Cardiac fibroblast (primary cell): ENCODE measurements at regions not wholly inside any gene's neighbourhood (a gene's known extent, or its start where the extent isn't known, plus 50 kb on each side); places are given as distances from the start of the nearest gene placed in this dataset.

Experiments used
- DNase-seq, 2 donors: peaks; one replicate each; pipeline versions ENCODE4 v3.0.0 to v3.0.0-alpha.2; 2010; ENCODE audit warnings: low read depth in 2 of 2
- H3K4me3 ChIP-seq, 2 donors: replicated peaks in 1 of 2; 1 replicate in 1 of 2; 2 replicates in 1 of 2; pipeline ENCODE4 v1.5.1; 2011; ENCODE audit warnings: low read depth in 2 of 2, low read length in 2 of 2, mild to moderate bottlenecking in 2 of 2, moderate library complexity in 1 of 2
- TF ChIP-seq, protein P1 (sequence below): IDR thresholded peaks from one replicate; pipeline ENCODE4 v1.5.1; 2011; ENCODE audit warnings: low read depth, mild to moderate bottlenecking, low read length, inconsistent platforms

DNA sequence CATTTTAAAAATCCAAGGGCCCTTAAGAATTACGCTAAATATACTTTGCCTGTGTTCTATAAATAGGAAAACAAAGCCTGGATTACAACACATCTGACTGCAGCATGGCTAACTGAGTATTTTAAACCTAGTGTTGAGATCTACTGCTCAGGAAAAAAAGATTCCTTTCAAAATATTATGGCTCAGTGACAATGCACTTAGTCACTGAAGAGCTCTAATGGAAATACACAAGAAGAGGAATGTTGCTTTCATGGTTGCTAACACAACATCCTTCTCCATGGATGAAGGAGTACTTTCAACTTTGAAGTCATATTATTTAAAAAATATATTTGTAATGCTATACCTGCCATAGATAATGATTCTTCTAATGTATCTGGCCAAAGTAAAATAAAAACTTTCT, 248.3 kb upstream of the NEGR1 start:
- H3K4me3 ChIP-seq, result no peak overlapping the region
- DNase-seq, result peak in 1 of 2 donors; percentile 62
- TF ChIP-seq, protein P1, sequence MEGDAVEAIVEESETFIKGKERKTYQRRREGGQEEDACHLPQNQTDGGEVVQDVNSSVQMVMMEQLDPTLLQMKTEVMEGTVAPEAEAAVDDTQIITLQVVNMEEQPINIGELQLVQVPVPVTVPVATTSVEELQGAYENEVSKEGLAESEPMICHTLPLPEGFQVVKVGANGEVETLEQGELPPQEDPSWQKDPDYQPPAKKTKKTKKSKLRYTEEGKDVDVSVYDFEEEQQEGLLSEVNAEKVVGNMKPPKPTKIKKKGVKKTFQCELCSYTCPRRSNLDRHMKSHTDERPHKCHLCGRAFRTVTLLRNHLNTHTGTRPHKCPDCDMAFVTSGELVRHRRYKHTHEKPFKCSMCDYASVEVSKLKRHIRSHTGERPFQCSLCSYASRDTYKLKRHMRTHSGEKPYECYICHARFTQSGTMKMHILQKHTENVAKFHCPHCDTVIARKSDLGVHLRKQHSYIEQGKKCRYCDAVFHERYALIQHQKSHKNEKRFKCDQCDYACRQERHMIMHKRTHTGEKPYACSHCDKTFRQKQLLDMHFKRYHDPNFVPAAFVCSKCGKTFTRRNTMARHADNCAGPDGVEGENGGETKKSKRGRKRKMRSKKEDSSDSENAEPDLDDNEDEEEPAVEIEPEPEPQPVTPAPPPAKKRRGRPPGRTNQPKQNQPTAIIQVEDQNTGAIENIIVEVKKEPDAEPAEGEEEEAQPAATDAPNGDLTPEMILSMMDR, result no peak

DNA sequence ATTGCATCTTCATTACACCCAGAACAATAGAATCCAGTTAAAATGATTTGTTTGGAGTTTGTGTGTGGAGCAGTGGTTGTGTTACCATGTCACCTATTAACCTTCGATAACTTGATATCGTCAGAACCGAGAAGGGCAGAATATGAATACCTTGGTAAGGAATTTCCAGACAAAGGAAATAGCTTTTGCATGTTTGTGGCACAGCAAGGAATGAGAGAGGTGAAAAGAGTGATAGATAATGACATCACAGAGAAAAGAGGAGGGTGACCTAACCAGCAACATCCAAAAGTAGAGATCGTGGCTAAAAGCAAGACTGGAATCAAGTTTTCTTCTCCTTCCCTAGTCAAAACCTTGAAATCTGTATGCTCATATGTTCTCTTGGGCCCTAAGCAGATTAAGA, 244.6 kb upstream of the NEGR1 start:
- DNase-seq, result peak; percentile 45 to 74
- TF ChIP-seq, protein P1, result no peak
- no peak overlapping the region for H3K4me3 ChIP-seq

DNA sequence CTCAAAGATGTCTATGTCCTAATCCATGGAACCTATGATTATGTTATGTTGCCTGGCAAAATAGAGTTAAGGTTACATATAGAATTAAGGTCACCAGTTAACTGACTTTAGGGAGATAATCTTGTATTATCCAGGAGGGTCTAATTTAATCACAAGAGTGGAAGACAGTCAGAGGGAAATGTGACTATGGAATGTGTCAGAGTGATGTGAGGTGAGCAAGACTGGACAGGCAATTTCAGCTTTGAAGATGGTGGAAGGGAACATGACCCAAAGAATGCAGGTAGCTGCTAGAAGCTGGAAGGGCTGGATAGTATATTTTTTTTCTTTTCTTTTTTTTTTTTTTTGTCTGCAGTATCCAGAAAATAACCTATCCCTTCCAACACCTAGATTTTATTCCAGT, 241.7 kb upstream of the NEGR1 start:
- H3K4me3 ChIP-seq, result no peak overlapping the region
- TF ChIP-seq, protein P1, result no peak
- DNase-seq, result no peak

DNA sequence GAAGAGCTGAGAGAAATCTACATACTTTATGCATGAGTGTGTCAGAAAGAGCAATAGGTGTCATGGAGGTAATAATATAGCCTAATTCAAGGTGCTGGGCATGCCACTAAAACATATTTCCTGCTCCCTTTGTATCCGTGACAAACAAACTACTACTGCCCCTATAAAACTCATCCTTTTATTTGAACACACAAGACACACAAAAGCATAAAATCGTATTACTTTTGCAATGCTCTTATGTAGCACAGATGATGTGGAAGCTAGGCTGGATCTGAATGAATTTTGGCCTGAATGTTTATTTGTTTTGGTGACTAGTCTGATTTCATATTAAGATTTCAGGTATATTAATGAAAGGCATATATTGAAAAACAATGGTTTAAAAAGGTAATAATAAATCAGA, 239.3 kb upstream of the NEGR1 start:
- no peak overlapping the region for H3K4me3 ChIP-seq
- no peak for DNase-seq
- TF ChIP-seq, protein P1, result no peak

DNA sequence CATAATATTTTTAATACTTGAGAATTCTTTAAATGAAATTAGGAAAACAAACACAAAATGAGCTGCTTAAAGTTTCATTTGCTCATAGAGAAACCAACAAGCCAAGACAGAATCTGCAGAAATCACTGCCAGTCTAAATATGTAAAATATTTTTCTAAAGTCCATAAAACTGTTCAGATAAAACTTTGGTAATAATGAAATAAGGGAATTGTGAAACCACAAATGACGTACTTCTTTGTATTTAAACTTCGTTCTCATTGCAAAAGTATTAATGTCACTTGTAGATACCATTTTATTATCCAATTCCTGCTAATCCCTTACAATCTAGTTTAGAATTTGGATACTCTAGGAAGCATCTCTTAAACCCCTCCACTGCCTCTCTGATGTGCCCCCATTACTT, 234.5 kb upstream of the NEGR1 start:
- peak; percentile 15 to 18 for DNase-seq
- H3K4me3 ChIP-seq, result no peak overlapping the region
- TF ChIP-seq, protein P1, result no peak

DNA sequence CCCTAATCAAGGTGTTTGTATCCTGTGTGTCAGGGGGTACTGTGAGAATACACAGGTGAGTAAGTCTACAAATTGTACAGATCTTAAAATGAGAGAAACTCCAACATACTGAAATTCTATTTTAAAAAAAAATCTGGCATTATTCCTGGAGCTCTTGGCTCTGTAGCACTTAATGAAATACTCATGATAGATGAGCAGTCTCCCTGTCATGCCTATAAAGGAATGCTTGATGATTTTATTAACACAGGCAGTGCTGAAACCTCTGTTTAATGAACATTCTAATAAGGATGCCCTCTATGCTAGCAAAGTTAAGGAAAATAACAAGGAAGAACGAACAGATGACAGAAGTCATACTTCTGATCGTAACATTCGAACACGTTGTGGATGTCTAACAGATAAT, 233.9 kb upstream of the NEGR1 start:
- no peak overlapping the region for H3K4me3 ChIP-seq
- TF ChIP-seq, protein P1, result no peak
- no peak for DNase-seq

DNA sequence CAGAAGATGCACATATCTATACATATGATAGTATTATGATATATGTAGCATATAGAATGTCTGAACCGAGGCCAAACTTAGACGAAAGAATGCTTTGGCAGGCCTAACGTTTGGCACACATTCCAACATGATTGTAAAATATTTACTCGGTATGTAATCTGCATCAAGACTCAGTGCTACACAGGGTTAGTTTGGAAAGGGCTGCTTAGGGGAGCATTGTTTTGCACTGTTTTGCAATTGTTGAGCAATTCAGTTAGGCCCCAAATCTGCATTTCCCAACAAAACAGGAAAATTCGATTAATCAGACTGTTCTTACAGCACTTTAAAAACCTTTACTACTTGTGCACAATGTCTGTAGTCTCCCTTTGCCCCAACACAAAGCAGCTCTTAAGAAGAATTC, 216.0 kb upstream of the NEGR1 start:
- no peak overlapping the region for H3K4me3 ChIP-seq
- DNase-seq, result peak; percentile 59 to 68
- TF ChIP-seq, protein P1, result no peak
